Heart left ventricle (tissue), 16 donors: ENCODE measurements at regions not wholly inside any gene's neighbourhood (a gene's known extent, or its start where the extent isn't known, plus 50 kb on each side); places are given as distances from the start of the nearest gene placed in this dataset.

ENCODE experiments used
- ATAC-seq, 4 donors: fragments of 200-7000 bp; cut with Tn5 transposase; one replicate each; pipeline ENCODE4 v1.9.1; 2020 to 2022; ENCODE audit warnings: moderate library complexity in 4 of 4, mild to moderate bottlenecking in 3 of 4, moderate number of reproducible peaks in 1 of 4
- DNase-seq, 5 donors: peaks; one replicate each; pipeline ENCODE4 v3.0.0-alpha.2; 2020
- H3K27ac ChIP-seq, 12 donors: fragments of 200-600 bp; sonication (generic) in 4 of 12; one replicate each; pipeline versions ENCODE4 v1.5.0 to v1.8.0; 2016 to 2022; ENCODE audit warnings: mild to moderate bottlenecking in 2 of 12
- H3K27me3 ChIP-seq, 9 donors: fragments of 200-600 bp; sonication (generic) in 2 of 9; one replicate each; pipeline versions ENCODE4 v1.5.1 to v1.8.0; 2016 to 2022; ENCODE audit warnings: mild to moderate bottlenecking in 3 of 9
- H3K36me3 ChIP-seq, 9 donors: fragments of 200-600 bp; sonication (generic) in 2 of 9; one replicate each; pipeline versions ENCODE4 v1.5.0 to v1.8.0; 2018 to 2022; ENCODE audit warnings: mild to moderate bottlenecking in 2 of 9
- H3K4me1 ChIP-seq, 12 donors: fragments of 200-600 bp; sonication (generic) in 4 of 12; one replicate each; pipeline versions ENCODE4 v1.5.0 to v1.8.0; 2016 to 2022; ENCODE audit warnings: mild to moderate bottlenecking in 3 of 12
- H3K4me3 ChIP-seq, 12 donors: fragments of 200-600 bp; sonication (generic) in 4 of 12; one replicate each; pipeline versions ENCODE4 v1.5.0 to v1.8.0; 2017 to 2022; ENCODE audit warnings: mild to moderate bottlenecking in 9 of 12, moderate library complexity in 4 of 12
- H3K9me3 ChIP-seq, 12 donors: fragments of 200-600 bp; sonication (generic) in 4 of 12; one replicate each; pipeline versions ENCODE4 v1.5.0 to v1.8.0; 2016 to 2022; ENCODE audit warnings: mild to moderate bottlenecking in 1 of 12
- POLR2A ChIP-seq, 2 donors: fragments of 450-650 bp; IDR thresholded peaks; one replicate each; pipeline ENCODE4 v1.6.1; 2017; ENCODE audit warnings: antibody characterized with exemption in 2 of 2, mild to moderate bottlenecking in 2 of 2, moderate library complexity in 2 of 2
- WGBS, 4 donors: extraction: QIAGEN DNeasy Blood & Tissue Kit in 2 of 4; methylation state at CpG; one replicate each; pipeline versions ENCODE4 v1.1.5 to v1.1.7; 2013 to 2018; 5-methylcytosine and 5-hydroxymethylcytosine counted together
- intact Hi-C, 10 donors: fragments of 100-400 bp; cut with DNase I; formaldehyde crosslinking; loops; one replicate each; pipeline versions ENCODE4 v1.11.1 to v1.14.2; 2022
- TF ChIP-seq, protein P1 (sequence below), 12 donors: fragments of 200-600 bp; sonication (generic) in 4 of 12; IDR thresholded peaks; one replicate each; pipeline versions ENCODE4 v1.5.0 to v1.8.0; 2018 to 2022; ENCODE audit warnings: antibody characterized with exemption in 12 of 12, mild to moderate bottlenecking in 5 of 12
- donor health status: ischemic (EF 13 %, LVEDD 7.1; RV severe dilation, severe dysfunction).
- donor health status: healthy with polysubstance abuse.
- donor health status: DM: no; HTN: yes; CAD: no.
- donor health status: DM: no; HTN: no; CAD: no.
- donor health status: ischemic (EF 25% LVEDD 6.9; RV normal size, moderate dysfunction).
- donor health status: ischemic (EF 25% LVEDD 5.7; RV mildly dilated, moderate dysfunction).
- donor health status: healthy.
- donor health status: DM: yes; HTN: yes; CAD: no.
- donor health status: ischemic (EF 35%, LVEDD 5.7; RV mildly dilated, moderate dysfunction).
- donor health status: nonischemic (EF 11% LVEDD 7.7; RV severe dilation, severe dysfunction).
- donor health status: DM: yes; HTN: yes; CAD: no.
- donor health status: PGD.
- donor health status: ischemic (EF 29% LVEDD 5.4; RV normal size, mild dysfunction).
- donor health status: nonischemic (EF 23%, LVEDD 6.1; RV moderate dilation, normal function).

DNA sequence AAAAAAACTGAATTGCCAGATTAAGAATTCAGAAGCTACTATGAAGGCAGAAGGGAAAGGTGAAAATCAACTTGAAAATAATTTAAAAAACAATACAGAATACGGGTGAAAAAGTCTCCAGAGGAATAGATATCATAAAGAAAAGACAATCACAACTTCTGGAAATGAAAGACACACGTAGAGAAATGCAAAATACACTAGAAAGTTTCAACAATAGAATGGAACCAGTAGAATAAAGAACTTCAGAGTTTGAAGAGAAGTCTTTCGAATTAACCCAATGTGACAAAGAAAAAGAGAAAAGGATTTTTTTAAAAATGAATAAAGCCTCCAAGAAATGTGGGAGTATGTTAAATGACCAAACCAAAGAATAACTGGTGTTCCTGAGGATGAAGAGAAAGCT lies 263.8 kb upstream of the FAT3 start:
- peaks cover 0 to 45% (median 28%) of the 10 kb centered on the region in 12 donors for H3K9me3 ChIP-seq
- no peak for DNase-seq
- WGBS, 4 donors = 82 to 88% (median 84%) methylated on average over 3 of the region's 3 CpGs

DNA sequence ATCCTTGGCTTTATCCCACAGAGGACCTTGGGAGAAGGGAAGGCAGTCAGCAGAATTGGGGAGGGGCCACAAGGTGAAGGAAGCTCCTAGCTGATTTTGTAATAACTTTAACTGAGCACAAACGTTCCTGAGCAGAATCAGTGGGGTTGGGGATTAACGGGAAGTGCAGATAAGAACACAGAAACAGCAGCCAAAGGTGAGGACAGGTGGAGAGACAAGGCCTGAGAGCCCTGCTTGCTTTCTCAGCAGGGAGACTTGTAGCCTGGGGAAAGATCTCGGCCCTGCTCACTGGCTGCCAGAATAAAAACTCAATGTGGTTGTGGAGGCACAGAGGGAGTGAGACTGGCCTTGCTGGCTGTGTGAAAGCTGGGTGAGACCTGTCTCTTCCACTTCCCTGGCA lies 265.2 kb upstream of the FAT3 start:
- Histone ChIP-seq H3K4me3 (no peak overlapping the region), H3K27ac (no peak overlapping the region), H3K4me1 (no peaks in the 10 kb centered on the region), H3K27me3 (no peaks in the 10 kb centered on the region), H3K36me3 (no peaks in the 10 kb centered on the region), H3K9me3 (peaks cover 0 to 45% (median 28%) of the 10 kb centered on the region in 12 donors)
- ATAC-seq (no peak), DNase-seq (no peak)
- WGBS, 4 donors = 37 to 58% (median 41%) methylated on average over 3 of the region's 3 CpGs
- TF ChIP-seq, protein P1, sequence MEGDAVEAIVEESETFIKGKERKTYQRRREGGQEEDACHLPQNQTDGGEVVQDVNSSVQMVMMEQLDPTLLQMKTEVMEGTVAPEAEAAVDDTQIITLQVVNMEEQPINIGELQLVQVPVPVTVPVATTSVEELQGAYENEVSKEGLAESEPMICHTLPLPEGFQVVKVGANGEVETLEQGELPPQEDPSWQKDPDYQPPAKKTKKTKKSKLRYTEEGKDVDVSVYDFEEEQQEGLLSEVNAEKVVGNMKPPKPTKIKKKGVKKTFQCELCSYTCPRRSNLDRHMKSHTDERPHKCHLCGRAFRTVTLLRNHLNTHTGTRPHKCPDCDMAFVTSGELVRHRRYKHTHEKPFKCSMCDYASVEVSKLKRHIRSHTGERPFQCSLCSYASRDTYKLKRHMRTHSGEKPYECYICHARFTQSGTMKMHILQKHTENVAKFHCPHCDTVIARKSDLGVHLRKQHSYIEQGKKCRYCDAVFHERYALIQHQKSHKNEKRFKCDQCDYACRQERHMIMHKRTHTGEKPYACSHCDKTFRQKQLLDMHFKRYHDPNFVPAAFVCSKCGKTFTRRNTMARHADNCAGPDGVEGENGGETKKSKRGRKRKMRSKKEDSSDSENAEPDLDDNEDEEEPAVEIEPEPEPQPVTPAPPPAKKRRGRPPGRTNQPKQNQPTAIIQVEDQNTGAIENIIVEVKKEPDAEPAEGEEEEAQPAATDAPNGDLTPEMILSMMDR (IDR thresholded peaks at IDR 0.05) = no peak
- no peak for TF ChIP-seq POLR2A (IDR thresholded peaks at IDR 0.05)
- intact Hi-C loops = no loop called here

More for the DNA sequence above, 263.8 kb upstream of the FAT3 start:
- intact Hi-C loops = no loop called here
- no peaks in the 10 kb centered on the region for H3K36me3 ChIP-seq
- no peaks in the 10 kb centered on the region for H3K4me1 ChIP-seq
- H3K27ac ChIP-seq = no peak overlapping the region
- H3K27me3 ChIP-seq = no peaks in the 10 kb centered on the region
- no peak for TF ChIP-seq POLR2A (IDR thresholded peaks at IDR 0.05)
- TF ChIP-seq, protein P1 (IDR thresholded peaks at IDR 0.05) = no peak
- H3K4me3 ChIP-seq = no peak overlapping the region
- no peak for ATAC-seq

DNA sequence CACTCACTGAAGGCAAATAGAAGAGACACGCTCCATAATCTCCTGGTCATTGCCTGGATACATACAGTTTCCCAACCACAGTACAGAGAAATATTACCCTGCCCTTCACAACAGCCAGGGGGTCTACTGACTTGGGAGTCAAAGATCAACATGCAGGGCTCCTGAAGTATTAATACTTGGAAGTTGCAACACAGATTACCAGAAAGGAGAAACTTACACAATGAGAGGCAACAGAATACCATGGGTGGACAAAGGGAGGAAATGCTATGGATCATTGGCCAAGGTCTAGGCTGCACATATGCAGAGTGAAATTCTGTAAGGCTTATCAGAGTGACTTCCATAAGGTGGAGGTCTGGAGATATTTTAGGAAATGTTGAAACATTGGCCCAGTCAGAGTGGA lies 267.9 kb upstream of the FAT3 start:
- H3K4me3 ChIP-seq = no peak overlapping the region
- no peaks in the 10 kb centered on the region for H3K27me3 ChIP-seq
- no peaks in the 10 kb centered on the region for H3K4me1 ChIP-seq
- no peak for DNase-seq
- H3K27ac ChIP-seq = no peak overlapping the region
- peaks cover 0 to 43% (median 25%) of the 10 kb centered on the region in 12 donors for H3K9me3 ChIP-seq
- WGBS, 4 donors = 82 to 90% (median 86%) methylated on average over 1 of the region's 1 CpG
- no peaks in the 10 kb centered on the region for H3K36me3 ChIP-seq
- ATAC-seq = no peak
- no peak for TF ChIP-seq POLR2A (IDR thresholded peaks at IDR 0.05)
- TF ChIP-seq, protein P1 (IDR thresholded peaks at IDR 0.05) = no peak
- intact Hi-C loops = no loop called here

DNA sequence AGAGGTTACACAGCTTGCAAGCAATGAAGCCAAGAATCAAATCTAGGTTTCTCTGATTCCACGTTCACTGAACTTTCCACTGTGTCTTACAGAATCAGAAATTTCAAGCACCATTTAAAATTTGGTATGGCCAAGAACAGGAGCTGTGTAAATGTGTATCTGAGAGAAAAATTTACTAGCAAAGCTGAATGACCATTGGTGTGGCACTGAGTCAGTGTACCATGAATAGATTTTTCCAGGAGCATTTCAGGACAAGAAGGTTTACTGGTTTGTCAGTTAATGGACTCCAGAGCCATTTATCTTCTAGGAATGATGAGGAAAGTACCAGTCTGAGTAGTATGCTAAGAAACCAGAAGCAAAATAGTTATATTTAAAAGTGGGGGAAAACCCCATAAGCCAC lies 269.4 kb upstream of the FAT3 start:
- no peak for DNase-seq
- Histone ChIP-seq H3K4me1 (no peaks in the 10 kb centered on the region), H3K4me3 (no peak overlapping the region), H3K27ac (no peak overlapping the region), H3K36me3 (no peaks in the 10 kb centered on the region), H3K9me3 (peaks cover 0 to 28% (median 12%) of the 10 kb centered on the region in 12 donors), H3K27me3 (no peaks in the 10 kb centered on the region)
- WGBS, 4 donors = 47 to 61% (median 58%) methylated on average over 1 of the region's 1 CpG
- intact Hi-C loops = no loop called here
- no peak for ATAC-seq
- TF ChIP-seq POLR2A (IDR thresholded peaks at IDR 0.05) = no peak
- TF ChIP-seq, protein P1 (IDR thresholded peaks at IDR 0.05) = no peak
